Left kidney (tissue), 1 donor: ENCODE measurements at regions not wholly inside any gene's neighbourhood (a gene's known extent, or its start where the extent isn't known, plus 50 kb on each side); places are given as distances from the start of the nearest gene placed in this dataset.
"Not testable (repeated sequence)": the region's sequence is repeated elsewhere in the genome, so short reads cannot be mapped to it uniquely, and the experiment has no call there.

Experiments
- DNase-seq: peaks from one replicate; pipeline ENCODE4 v3.0.0-alpha.2; 2013

DNA sequence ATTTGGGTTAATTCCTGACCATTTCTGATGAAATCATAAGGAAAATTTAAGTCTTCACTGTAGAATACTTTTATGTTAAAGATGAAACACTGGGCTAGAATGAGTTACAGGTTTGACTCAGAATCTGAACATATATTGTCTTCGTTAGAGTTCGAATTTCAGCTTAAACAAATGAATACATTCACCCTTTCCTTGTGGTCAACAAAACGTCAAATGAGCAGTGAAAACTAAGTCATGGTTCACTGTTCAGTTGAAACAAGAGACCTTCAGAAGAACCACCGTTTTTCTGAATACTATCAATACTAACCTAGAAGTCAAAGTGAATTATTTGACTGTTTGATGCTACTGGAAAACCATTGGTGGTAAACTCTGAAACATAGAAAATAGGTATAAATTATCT lies 235.2 kb upstream of the ZWINT start:
- no peak for DNase-seq

DNA sequence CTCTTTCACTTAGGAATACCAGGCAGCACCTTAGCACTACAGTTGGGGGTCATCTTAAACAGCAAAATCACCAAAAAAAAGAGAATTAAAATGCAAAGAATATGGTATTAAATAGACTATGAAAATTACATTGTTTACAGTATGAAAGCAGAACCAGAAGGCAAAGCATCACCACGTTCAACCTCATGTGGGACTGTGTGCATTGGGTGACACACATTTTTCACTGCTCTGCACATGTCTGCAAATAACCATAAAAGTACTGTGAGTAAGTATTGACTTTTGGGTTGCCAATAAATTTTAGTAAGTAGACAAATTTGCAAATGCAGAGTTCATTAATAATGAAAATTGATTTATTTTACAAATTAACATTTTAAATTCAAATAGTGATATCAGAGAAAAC lies 232.1 kb upstream of the ZWINT start:
- DNase-seq, result no peak

DNA sequence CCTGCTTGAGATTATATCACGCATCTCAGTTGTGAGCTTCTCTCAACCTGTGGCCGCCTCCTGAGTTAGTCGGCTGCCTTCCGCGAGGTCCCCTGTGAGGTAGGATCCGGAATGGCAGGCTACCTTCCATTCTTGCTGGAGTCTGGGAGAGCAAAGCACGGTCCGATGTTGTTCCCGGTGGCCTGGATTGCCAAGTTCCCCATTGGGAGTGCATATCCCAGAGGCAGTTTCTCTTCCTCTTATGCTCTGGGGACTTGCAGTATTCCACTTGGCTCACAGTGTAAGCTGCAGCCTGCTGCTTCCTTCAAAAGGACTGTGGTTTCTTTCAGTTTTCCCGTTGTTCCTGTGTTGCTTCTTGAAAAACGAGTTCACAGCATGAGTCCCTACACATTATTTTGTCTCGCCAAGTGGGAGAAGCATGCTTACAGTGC lies 225.4 kb upstream of the ZWINT start:
- no peak for DNase-seq

DNA sequence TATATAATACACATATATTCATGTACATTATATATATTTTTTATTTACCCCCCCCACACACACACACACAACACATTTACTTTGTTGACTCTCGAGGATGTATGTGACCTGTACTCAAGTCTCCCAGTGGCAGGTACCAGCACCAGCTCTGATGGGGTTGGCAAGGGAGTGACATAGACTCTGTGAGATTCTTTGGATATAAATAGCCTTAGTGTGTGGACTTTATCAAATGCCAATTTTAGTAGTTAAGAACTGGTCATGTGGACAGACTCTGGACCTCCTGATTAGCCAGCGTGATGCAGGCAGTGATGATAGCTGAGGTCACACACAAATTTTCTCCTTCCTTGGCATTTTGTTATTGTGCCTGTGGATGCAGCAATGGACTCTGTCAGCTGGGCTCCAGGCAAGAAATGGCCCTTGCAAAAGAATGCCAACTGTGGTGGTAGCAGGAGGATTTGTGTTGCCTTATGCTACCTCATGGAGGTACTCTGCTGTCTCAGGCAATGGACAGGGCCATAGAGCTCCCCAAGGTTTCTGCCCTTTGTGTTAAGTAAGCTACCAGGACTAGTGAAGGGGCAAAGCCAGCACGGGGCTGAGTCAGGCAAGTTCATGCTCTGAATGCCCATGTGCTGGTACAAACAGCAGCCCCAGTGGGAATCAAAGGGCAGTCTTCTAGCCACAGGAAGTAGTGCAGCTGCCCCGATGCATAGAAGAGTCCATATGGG lies 224.6 kb upstream of the ZWINT start:
- no peak for DNase-seq

DNA sequence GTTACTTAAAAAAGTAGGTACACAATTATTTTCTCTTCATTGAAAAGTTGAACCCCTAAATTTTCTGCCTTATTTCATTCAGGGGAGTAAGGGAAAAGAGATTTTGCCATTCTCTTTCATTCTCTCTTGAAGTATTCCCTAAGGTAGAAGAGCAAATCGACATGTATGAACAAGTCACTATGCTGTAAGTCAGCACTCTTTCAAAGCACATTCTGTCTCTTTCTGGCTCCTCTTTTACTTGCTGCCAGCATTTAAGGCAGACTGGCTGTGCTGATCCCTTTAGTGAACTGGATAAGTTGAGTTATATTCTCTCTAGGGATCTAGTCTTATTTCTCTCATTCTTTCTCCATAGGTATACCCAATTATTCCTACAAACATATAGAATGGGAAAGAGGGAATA lies 222.3 kb upstream of the ZWINT start:
- DNase-seq, result no peak

DNA sequence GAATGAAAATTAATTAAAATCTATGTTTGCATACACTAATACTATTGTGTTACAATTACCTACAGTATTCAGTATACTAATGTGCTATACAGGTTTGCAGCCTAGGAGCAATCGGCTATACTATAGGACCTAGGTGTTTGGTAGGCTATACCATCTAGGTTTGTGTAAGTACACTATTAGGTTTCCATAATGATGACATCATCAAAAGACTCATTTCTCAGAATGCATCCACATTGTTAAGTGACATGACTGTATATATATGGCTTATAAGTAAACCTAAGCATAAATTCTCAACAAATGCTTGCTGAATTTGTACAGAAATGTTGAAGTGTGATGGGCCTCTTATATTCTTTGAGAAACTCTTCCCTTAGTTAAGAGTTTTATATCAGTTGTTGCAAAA lies 206.5 kb upstream of the ZWINT start:
- no peak for DNase-seq

DNA sequence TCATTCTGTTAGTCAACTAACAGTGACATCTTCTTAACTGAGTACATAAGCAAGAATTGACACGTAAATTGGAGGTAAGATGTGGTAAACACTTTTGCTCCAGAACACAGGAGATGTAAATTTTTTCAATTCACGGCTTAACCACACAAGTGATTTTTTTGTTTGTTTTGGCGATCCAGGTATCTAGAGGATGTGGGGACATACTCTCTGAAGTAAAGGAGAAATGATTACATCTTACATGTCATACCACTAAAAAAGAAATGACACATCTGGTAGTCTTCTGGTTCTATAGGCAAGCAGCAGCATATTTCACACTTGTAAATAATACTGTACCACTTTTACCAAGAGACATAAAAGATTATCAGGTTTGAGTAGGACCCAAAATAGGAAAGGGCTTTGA lies 200.3 kb upstream of the ZWINT start:
- no peak for DNase-seq

DNA sequence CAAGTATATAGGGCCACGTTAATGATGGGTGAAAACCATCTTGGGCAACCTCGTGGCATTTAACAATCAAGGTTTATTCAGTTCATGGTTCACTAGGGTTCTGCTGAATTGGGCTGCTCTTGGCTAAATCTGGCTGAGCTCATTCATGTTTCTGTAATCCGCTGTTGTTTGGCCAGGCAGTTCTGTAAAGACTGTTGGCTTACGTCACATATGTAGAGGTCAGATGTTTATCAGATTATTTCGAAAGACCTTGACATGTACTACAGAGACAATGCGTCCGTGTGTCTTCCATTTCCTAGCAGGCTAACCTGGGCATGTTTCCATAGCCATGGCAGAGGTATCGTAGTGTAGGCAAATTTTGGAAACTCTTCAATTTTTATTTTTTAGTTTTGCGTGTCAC lies 190.0 kb upstream of the ZWINT start:
- DNase-seq, result no peak

DNA sequence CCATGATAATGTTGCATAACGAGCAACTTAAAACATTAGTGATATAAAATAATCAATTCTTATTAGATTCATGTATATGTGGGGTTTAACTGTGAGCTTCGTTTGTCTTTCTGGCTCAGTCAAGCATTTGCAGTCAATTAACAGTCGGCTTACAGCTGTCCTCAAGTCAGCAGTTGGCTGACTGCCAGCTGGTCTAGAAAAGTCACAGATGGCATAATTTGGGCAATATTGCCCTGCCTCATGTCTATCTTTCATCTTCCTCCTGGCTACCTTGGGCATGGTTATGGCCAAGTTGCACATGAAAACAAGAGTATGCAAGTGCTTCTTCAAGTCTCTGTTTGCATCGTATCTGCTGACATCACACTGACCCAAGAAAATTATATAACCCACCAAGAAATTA lies 186.1 kb upstream of the ZWINT start:
- no peak for DNase-seq

DNA sequence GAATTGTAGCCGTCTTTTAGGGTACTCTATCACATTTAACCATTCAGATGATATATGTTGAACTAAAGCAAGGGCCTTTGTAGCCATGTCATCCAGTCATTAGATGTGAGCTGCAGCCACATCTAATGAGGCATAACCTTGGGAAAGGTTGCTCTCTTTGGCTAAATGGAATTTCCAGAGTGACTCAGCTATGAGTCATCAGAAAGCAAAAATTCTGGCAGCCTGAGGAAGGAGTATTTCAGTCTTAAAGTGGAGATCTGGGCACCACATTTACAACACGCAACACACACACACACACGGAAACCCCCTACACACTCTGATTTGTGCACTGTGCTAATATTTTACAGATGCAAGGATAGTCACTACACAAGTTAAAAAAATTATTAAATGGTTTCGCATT lies 176.9 kb upstream of the ZWINT start:
- DNase-seq, result no peak

DNA sequence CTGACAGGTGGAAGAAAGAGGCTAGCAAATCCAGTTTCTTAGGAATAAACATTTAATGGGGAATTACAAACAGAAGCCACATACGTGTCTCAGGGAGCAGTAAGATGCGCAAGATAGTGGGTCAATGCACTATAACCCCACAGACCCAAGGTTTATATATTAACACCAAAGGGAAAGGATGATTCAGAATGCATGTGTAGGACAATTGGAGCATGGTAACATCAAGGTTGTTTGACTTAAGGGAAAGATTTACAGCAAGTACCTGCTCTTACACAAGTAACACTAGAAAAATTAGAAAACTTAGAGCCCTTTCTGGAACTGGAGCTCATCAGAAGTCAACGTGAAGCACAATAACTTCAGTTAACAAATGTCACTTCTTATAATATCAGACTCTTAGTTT lies 161.1 kb upstream of the ZWINT start:
- DNase-seq, result no peak

DNA sequence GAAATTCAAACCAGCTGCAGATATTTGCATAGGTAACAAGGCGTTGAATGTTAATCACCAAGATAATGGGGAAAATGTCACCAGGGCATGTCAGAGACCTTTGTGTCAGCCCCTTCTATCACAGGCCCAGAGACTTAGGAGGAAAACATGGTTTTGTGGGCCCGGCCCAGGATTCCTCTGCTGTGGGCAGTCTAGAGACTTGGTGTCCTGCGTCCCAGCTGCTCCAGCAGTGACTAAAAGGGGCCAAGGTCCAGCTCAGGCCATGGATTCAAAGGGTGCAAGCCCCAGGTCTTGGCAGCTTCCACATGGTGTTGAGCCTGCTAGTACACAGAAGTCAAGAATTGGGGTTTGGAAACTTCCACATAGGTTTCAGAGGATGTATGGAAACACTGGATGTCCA lies 147.5 kb upstream of the ZWINT start:
- DNase-seq, result no peak

DNA sequence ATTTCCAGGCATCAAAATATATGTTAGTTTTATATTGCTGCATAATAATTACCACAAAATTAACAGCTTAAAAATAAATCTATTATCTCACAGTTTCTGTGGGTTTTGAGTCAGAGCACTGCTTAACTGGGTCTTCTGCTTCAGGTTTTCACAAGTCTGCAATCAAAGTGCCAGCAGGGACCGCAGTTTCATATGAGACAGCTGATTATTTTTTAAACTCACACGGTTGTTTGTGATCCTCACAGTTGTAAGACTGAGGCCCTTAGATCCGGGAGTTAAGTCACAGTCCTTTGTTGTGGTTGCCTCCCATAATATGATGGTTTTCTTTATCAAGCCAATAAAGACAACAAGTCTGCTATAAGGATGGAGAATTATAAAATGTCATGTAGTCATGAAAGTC lies 146.0 kb upstream of the ZWINT start:
- no peak for DNase-seq

DNA sequence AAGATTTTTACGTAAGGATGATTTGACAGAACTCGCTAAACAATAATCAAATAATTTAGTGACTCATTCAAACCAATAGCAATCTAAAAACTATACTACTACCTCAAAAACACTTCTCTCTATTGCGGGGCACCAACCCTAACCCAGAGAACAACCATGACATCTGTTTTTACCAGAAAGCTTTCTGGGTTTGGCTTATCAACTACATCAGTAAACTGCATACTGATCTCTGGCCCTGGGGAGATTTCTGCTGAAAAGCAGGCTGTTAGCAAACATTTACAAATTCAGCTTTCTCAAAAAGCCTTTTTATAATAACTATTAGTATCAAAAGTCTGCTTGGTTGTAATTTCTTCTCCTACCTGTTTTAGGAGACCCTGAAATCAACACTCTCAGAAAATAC lies 144.5 kb upstream of the ZWINT start:
- DNase-seq, result no peak

DNA sequence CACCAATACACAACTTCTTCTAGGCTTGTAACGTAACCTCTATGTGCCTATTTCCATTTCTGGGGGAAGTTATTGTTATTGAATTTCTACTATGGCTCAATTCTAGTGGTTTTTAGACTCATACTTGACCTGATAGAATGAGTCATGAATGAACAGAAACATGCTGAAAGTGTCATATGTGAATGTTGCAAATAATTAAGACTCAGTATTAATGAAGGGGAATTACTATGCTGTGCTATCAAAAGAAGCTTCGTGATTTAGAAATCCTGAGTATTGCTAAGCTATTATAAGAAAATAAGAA lies 135.1 kb upstream of the ZWINT start:
- no peak for DNase-seq

DNA sequence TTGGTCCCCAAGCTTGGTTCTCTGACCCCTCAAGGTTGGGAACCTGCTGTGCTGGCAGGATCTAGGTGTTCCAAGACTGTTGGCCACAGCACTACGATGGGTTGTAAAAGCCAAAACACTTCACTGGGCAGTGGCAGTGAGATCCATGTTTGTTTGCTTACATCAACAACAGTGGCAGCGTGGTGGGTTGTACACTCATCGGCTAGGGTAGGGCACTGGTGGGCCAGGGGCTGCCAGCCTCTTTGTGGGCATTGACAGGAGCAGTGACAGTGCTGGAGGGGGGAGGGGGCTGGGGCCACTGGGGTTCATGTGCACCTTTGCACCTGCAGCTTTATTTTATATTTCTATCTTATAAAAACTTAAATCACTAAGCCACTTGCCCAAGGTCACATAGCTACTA lies 126.7 kb upstream of the ZWINT start:
- no peak for DNase-seq

DNA sequence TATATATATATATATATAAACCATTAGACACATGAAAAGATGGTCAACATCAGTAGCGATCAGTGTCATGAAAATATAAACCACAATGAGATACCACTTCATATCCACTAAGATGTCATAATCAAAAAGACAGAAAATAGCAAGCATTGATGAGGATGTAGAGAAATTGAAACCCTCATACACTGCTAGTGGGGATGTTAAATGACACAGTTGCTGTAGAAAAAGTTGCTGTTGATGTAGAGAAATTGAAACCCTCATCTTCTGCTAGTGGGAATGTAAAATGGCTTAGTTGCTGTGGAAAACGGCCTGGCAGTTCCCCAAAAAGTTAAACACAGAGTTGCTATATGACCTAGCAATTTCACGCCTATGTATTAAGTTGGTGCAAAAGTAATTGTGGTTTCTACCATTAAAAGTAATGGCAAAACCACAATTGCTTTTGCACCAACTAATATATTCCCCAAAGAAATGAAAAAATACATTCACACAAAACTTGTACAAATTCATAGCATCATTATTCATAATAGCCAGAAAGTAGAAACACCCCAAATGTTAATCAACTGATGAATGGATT lies 120.5 kb upstream of the ZWINT start:
- DNase-seq, result no peak

DNA sequence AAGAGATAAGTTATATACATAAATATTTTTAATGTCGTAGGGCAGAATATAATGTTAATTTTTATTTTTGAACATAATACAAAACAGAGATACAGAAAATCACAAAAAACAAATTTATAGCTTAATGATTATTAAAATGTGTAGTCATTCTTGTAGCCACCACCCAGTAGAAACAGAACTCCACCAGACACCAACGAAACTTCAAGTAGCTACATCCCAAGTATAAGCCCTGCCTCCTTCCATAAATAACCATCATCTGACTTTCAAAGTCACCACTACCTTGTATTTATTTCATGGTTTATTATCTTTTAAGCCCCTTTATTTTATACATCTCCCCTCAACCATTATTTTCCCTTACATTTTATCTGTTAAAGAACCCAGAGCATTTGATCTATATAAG lies 111.9 kb upstream of the ZWINT start:
- no peak for DNase-seq

DNA sequence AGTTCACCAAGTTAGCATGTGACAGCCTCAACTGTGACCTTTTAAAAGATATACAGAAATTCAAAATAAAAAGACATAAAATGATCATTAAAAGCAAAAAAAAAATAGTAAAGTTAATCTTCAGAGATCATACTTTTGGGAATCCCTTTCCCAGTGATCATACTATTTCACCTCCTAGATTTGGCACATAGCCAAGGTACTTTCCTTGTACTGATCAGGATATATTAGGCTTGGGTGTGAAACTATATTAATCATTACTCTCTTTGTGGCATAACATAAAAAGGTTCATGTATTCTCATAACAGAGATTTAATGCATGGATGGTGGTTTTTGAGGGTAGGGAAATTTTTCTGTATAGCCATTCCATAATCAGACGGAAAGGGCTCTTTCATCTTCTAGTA lies 109.6 kb upstream of the ZWINT start:
- DNase-seq, result no peak

DNA sequence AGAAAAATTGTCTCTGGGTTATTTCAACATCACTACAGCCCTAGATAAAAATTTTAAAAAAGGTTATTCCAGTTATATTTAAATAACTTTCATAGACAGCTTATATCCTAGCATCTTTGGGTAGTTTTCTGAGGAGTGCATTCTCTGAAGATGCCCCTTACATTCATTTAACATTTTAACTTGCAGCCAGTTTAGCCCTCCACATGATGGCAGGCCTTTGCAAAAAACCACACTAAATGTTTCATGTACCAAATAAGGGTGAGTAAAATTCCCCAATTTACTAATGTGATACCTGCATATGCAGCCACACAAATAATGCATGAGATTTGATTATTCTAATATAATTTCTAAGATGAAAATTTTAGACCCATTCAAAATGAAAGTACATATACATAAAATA lies 108.4 kb upstream of the ZWINT start:
- no peak for DNase-seq

DNA sequence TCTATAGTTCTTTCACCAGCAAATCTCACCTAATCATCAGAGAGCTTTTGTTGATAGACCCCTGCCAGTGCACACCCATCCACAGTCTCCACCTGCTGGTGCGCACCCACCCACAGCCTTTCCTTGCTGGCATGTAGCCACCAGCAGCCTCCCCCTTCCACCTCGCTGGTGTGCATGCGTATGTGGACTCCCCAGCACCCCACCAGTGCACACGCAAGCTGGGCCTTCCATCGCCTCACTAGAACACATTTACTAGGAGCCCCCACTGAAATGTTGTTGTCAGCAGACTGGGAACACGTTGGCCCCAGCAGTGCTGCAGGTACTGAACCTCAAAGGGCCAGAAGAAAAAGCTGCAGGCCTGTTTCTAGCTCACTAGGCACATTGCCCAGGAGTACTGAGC lies 104.9 kb upstream of the ZWINT start:
- DNase-seq, result no peak

DNA sequence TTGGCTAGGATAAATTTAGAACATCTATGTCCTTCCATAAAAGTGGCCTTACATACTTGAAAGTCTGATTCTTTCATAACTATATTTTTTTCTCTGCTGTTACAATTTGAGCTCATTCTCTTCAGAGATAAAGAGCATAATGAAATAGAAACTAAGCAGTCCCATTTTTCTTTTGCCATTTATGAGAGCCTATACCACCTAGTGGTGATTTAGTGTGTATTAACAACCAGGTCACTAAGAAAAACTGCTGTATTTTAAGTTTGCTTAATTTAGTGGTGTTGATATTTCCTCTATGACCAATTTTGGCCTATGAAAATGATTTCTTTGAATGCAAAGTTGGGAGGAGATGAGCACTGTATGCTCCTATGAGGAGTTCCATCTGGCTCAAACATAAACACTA lies 88.7 kb upstream of the ZWINT start:
- no peak for DNase-seq

DNA sequence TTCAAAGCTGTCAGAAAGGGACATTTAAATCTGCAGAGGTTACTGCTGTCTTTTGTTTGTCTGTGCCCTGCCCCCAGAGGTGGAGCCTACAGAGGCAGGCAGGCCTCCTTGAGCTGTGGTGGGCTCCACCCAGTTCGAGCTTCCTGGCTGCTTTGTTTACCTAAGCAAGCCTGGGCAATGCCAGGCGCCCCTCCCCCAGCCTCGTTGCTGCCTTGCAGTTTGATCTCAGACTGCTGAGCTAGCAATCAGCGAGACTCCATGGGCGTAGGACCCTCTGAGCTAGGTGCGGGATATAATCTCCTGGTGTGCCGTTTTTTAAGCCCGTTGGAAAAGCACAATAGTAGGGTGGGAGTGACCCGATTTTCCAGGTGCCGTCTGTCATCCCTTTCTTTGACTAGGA lies 86.6 kb upstream of the ZWINT start:
- DNase-seq, result not testable (repeated sequence)

DNA sequence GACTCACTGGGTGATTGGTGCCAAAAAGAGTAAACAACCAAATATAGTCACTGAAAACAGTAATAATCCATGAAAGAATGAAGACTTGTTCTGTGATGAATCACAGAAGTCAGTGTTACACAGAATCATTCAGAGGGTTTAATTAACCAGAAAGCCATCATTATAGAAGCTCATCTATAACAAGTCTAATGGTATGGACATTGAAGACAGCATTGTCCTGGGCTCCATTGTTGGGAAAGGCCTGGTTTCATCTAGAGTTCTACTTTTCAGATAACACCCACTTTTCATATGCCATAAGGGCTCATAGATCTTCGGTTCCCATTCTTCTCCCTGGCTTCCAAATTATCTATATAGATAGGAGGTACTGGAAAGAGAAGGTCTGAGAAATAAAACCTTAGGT lies 80.3 kb upstream of the ZWINT start:
- not testable (repeated sequence) for DNase-seq
